ENCODE measurements at regions not wholly inside any gene's neighbourhood (a gene's known extent, or its start where the extent isn't known, plus 50 kb on each side); places are given as distances from the start of the nearest gene placed in this dataset.
"Not testable (repeated sequence)": the region's sequence is repeated elsewhere in the genome, so short reads cannot be mapped to it uniquely, and the experiment has no call there.

- H3K79me2 ChIP-seq (ENCODE audit: control insufficient read depth, insufficient read depth, low read length, unreplicated experiment): no peaks in the 10 kb centered on the region
- no peak overlapping the region for H3K27ac ChIP-seq (ENCODE audit: low read depth, low read length)
- H3K27me3 ChIP-seq (ENCODE audit: insufficient read depth, low read length): no peaks in the 10 kb centered on the region
- no peak overlapping the region for H2AFZ ChIP-seq (ENCODE audit: low read length, unreplicated experiment)
- H3K36me3 ChIP-seq (ENCODE audit: insufficient read depth, low read length): no peaks in the 10 kb centered on the region
- no peak overlapping the region for H3K4me3 ChIP-seq (ENCODE audit: low read depth, low read length)
- no peaks in the 10 kb centered on the region for H3K4me1 ChIP-seq (ENCODE audit: control insufficient read depth, insufficient read depth, low read length, unreplicated experiment)
These were observed 137.9 kb upstream of the MAMLD1 start for GRCh38 chrX:150225266-150225665.

GRCh38 chrX:150225756-150226155 lies 137.4 kb upstream of the MAMLD1 start:
- H3K79me2 ChIP-seq (ENCODE audit: control insufficient read depth, insufficient read depth, low read length, unreplicated experiment): no peaks in the 10 kb centered on the region
- H3K27me3 ChIP-seq (ENCODE audit: insufficient read depth, low read length): no peaks in the 10 kb centered on the region
- no peak overlapping the region for H3K4me3 ChIP-seq (ENCODE audit: low read depth, low read length)
- no peaks in the 10 kb centered on the region for H3K4me1 ChIP-seq (ENCODE audit: control insufficient read depth, insufficient read depth, low read length, unreplicated experiment)
- H2AFZ ChIP-seq (ENCODE audit: low read length, unreplicated experiment): no peak overlapping the region
- H3K27ac ChIP-seq (ENCODE audit: low read depth, low read length): no peak overlapping the region
- H3K36me3 ChIP-seq (ENCODE audit: insufficient read depth, low read length): no peaks in the 10 kb centered on the region

DNA sequence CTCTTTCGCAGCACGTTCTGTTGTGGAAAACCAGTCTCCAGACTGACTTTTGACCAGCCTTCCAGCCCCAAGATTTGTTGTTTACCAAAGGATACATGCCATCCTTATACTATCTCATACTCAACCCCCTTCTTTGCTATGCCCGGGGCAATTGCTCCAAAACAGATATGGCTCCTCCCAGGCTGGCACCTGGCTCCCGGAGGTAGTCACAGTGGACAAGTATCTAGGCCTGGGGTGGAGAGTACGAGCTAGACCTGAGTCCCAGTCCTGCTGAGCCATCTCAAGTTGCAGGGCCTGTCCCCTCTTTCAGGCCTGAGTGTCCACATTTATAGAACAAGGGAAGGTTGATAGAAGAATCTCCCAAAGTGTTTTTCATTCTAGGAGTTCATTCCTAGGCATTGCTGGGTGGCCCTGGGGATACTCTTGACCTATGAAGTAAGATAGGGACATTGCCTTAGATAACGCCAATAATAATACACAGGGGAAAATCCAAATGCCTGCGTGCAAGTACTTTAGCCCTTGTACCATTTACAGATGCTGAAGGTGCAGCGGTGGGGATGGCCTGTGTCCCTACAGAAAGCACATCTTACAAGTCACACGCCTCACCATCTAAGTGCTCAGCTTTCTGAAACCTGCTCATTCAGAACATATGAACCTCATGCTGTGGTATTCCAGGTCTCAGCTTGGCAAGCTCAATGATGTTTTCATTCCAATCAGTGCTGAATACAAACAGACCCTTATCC lies 136.7 kb upstream of the MAMLD1 start:
- no peak overlapping the region for H3K27ac ChIP-seq (ENCODE audit: low read depth, low read length)
- no peaks in the 10 kb centered on the region for H3K4me1 ChIP-seq (ENCODE audit: control insufficient read depth, insufficient read depth, low read length, unreplicated experiment)
- no peaks in the 10 kb centered on the region for H3K27me3 ChIP-seq (ENCODE audit: insufficient read depth, low read length)
- H3K4me3 ChIP-seq (ENCODE audit: low read depth, low read length): no peak overlapping the region
- no peak overlapping the region for H2AFZ ChIP-seq (ENCODE audit: low read length, unreplicated experiment)
- no peaks in the 10 kb centered on the region for H3K79me2 ChIP-seq (ENCODE audit: control insufficient read depth, insufficient read depth, low read length, unreplicated experiment)
- no peaks in the 10 kb centered on the region for H3K36me3 ChIP-seq (ENCODE audit: insufficient read depth, low read length)

- Histone ChIP-seq H3K36me3 (ENCODE audit: insufficient read depth, low read length) (no peaks in the 10 kb centered on the region), H3K27ac (ENCODE audit: low read depth, low read length) (no peak overlapping the region), H3K79me2 (ENCODE audit: control insufficient read depth, insufficient read depth, low read length, unreplicated experiment) (no peaks in the 10 kb centered on the region), H2AFZ (ENCODE audit: low read length, unreplicated experiment) (no peak overlapping the region), H3K4me1 (ENCODE audit: control insufficient read depth, insufficient read depth, low read length, unreplicated experiment) (no peaks in the 10 kb centered on the region), H3K27me3 (ENCODE audit: insufficient read depth, low read length) (no peaks in the 10 kb centered on the region), H3K4me3 (ENCODE audit: low read depth, low read length) (no peak overlapping the region)
These were observed 135.7 kb upstream of the MAMLD1 start for GRCh38 chrX:150227321-150227860.

DNA sequence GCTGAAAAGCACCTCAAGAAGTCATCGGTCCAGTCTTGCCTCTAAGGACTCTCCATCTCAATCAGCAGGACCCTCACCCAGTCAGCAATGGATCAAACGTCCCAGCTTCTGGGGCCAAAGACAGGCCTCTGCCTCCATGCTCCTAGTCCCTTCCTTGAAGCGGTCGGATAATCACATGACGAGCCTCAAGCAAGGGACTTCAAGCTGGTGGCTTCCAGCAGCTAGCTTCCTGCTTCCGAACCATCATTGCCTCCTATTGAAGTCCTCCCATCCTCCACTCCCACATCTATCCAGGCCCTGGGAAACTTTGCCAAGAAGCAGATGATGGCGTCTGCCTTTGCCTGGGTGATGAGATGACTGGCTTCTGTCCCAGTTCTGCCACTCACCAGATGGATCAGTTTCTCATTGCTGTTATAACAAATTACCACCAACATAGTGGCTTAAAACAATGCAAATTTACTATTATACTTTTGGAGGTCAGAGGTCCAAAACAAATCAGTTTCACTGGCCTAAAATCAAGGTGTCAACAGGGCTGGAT lies 135.2 kb upstream of the MAMLD1 start:
- no peak overlapping the region for H3K27ac ChIP-seq (ENCODE audit: low read depth, low read length)
- H3K27me3 ChIP-seq (ENCODE audit: insufficient read depth, low read length): no peaks in the 10 kb centered on the region
- no peak overlapping the region for H2AFZ ChIP-seq (ENCODE audit: low read length, unreplicated experiment)
- no peaks in the 10 kb centered on the region for H3K79me2 ChIP-seq (ENCODE audit: control insufficient read depth, insufficient read depth, low read length, unreplicated experiment)
- no peak overlapping the region for H3K4me3 ChIP-seq (ENCODE audit: low read depth, low read length)
- H3K4me1 ChIP-seq (ENCODE audit: control insufficient read depth, insufficient read depth, low read length, unreplicated experiment): no peaks in the 10 kb centered on the region
- H3K36me3 ChIP-seq (ENCODE audit: insufficient read depth, low read length): no peaks in the 10 kb centered on the region

- H3K79me2 ChIP-seq (ENCODE audit: control insufficient read depth, insufficient read depth, low read length, unreplicated experiment): no peaks in the 10 kb centered on the region
- H2AFZ ChIP-seq (ENCODE audit: low read length, unreplicated experiment): no peak overlapping the region
- no peaks in the 10 kb centered on the region for H3K27me3 ChIP-seq (ENCODE audit: insufficient read depth, low read length)
- H3K36me3 ChIP-seq (ENCODE audit: insufficient read depth, low read length): no peaks in the 10 kb centered on the region
- H3K4me3 ChIP-seq (ENCODE audit: low read depth, low read length): no peak overlapping the region
- H3K4me1 ChIP-seq (ENCODE audit: control insufficient read depth, insufficient read depth, low read length, unreplicated experiment): no peaks in the 10 kb centered on the region
- H3K27ac ChIP-seq (ENCODE audit: low read depth, low read length): no peak overlapping the region
These were observed 134.7 kb upstream of the MAMLD1 start for GRCh38 chrX:150228431-150228830.

GRCh38 chrX:150229030-150229429 lies 134.1 kb upstream of the MAMLD1 start:
- Histone ChIP-seq H3K79me2 (ENCODE audit: control insufficient read depth, insufficient read depth, low read length, unreplicated experiment) (no peaks in the 10 kb centered on the region), H3K4me3 (ENCODE audit: low read depth, low read length) (no peak overlapping the region), H3K36me3 (ENCODE audit: insufficient read depth, low read length) (no peaks in the 10 kb centered on the region), H3K27ac (ENCODE audit: low read depth, low read length) (no peak overlapping the region), H3K27me3 (ENCODE audit: insufficient read depth, low read length) (no peaks in the 10 kb centered on the region), H2AFZ (ENCODE audit: low read length, unreplicated experiment) (no peak overlapping the region), H3K4me1 (ENCODE audit: control insufficient read depth, insufficient read depth, low read length, unreplicated experiment) (no peaks in the 10 kb centered on the region)

DNA sequence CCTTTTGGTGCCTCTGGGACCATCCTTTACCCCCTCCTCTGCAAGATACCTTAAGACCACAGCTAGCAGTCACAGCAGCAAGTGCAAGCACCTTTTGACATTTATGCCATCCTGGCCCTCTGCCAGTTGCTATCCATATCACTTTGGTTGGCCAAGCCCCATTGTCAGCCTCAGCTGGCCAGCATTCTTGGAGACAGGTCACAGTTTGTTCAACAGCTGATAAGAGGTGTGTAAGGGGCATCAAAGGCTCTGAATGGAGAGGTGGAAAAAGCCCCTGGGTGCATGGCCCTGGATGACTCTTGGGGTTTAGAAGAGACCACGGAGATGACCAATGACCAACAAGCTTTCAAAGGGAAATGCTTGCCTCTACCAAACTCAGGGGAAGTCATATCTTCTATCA lies 133.6 kb upstream of the MAMLD1 start:
- H3K4me1 ChIP-seq (ENCODE audit: control insufficient read depth, insufficient read depth, low read length, unreplicated experiment): no peaks in the 10 kb centered on the region
- no peak overlapping the region for H3K27ac ChIP-seq (ENCODE audit: low read depth, low read length)
- H3K4me3 ChIP-seq (ENCODE audit: low read depth, low read length): no peak overlapping the region
- H3K36me3 ChIP-seq (ENCODE audit: insufficient read depth, low read length): no peaks in the 10 kb centered on the region
- H2AFZ ChIP-seq (ENCODE audit: low read length, unreplicated experiment): no peak overlapping the region
- H3K79me2 ChIP-seq (ENCODE audit: control insufficient read depth, insufficient read depth, low read length, unreplicated experiment): no peaks in the 10 kb centered on the region
- no peaks in the 10 kb centered on the region for H3K27me3 ChIP-seq (ENCODE audit: insufficient read depth, low read length)

DNA sequence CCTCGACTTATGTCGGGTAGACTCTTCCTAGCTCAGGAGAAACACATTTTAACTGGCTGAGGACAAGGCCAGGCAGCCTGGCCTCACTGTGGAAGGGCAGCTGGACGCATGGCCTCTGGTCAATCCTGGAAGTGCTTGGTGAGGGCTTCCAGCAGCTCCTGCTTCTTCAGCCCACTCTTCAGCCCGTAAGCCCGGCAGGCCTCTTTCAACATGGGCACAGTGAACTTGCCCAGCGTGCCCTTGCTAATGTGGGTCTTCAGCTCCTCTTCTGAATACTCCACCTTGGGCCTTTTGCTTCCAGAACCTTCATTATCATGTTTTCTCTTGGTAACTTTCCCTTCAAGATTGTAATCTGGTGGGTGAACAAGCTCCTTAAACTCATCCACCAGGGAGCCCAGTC lies 132.2 kb upstream of the MAMLD1 start:
- H3K27me3 ChIP-seq (ENCODE audit: insufficient read depth, low read length); H3K4me1 ChIP-seq (ENCODE audit: control insufficient read depth, insufficient read depth, low read length, unreplicated experiment); H3K27ac ChIP-seq (ENCODE audit: low read depth, low read length); H3K4me3 ChIP-seq (ENCODE audit: low read depth, low read length); H2AFZ ChIP-seq (ENCODE audit: low read length, unreplicated experiment); H3K36me3 ChIP-seq (ENCODE audit: insufficient read depth, low read length); H3K79me2 ChIP-seq (ENCODE audit: control insufficient read depth, insufficient read depth, low read length, unreplicated experiment): not testable (repeated sequence)

DNA sequence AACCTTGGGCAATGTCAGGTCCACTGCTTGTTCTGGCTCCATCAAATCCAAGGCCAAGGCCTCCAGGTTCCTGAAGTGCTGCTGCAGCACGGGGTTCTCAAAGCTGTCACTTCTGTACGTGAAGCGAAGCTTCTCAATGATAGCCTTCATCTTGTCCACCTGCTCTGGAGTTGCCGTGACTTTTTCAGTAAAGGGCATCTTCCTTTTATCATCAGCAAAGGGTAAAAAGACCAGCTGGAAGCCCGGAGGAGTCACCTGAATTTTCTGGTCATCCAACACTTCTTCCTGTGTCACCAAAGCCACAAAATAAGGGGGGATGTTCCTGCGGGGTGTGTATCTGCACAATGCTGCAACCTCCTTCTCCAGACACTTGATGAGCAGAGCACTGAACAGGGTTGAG lies 131.7 kb upstream of the MAMLD1 start:
- not testable (repeated sequence) for H3K4me1 ChIP-seq (ENCODE audit: control insufficient read depth, insufficient read depth, low read length, unreplicated experiment); H3K27me3 ChIP-seq (ENCODE audit: insufficient read depth, low read length); H3K36me3 ChIP-seq (ENCODE audit: insufficient read depth, low read length); H2AFZ ChIP-seq (ENCODE audit: low read length, unreplicated experiment); H3K79me2 ChIP-seq (ENCODE audit: control insufficient read depth, insufficient read depth, low read length, unreplicated experiment); H3K27ac ChIP-seq (ENCODE audit: low read depth, low read length); H3K4me3 ChIP-seq (ENCODE audit: low read depth, low read length)

DNA sequence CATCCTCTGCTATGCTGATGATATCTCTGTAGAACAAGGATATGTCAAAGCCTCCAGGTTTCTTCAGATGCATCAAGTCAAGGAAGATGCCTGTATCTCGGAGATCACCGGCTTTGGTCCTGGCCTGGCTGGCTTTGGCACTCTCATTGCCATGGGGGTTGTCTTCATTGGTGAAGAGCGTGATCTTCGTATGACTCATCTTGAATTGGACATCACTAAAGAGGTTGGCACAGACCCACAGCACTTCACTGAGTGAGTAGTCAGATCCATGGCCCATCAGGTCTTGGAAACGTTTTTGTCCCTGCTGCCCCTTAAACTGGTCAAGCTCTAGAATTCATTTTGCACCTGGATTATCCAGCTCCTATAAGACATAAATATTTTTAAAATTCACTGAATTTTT lies 130.9 kb upstream of the MAMLD1 start:
- H3K27ac ChIP-seq (ENCODE audit: low read depth, low read length); H3K4me3 ChIP-seq (ENCODE audit: low read depth, low read length); H3K36me3 ChIP-seq (ENCODE audit: insufficient read depth, low read length); H3K4me1 ChIP-seq (ENCODE audit: control insufficient read depth, insufficient read depth, low read length, unreplicated experiment); H2AFZ ChIP-seq (ENCODE audit: low read length, unreplicated experiment); H3K27me3 ChIP-seq (ENCODE audit: insufficient read depth, low read length); H3K79me2 ChIP-seq (ENCODE audit: control insufficient read depth, insufficient read depth, low read length, unreplicated experiment): not testable (repeated sequence)
